Limb (tissue), 2 donors: ENCODE measurements at regions not wholly inside any gene's neighbourhood (a gene's known extent, or its start where the extent isn't known, plus 50 kb on each side); places are given as distances from the start of the nearest gene placed in this dataset.

Experiments used
- DNase-seq, 2 donors: peaks; one replicate each; pipeline ENCODE4 v3.0.0-alpha.2; 2016; ENCODE audit errors: extremely low spot score in 2 of 2

DNA sequence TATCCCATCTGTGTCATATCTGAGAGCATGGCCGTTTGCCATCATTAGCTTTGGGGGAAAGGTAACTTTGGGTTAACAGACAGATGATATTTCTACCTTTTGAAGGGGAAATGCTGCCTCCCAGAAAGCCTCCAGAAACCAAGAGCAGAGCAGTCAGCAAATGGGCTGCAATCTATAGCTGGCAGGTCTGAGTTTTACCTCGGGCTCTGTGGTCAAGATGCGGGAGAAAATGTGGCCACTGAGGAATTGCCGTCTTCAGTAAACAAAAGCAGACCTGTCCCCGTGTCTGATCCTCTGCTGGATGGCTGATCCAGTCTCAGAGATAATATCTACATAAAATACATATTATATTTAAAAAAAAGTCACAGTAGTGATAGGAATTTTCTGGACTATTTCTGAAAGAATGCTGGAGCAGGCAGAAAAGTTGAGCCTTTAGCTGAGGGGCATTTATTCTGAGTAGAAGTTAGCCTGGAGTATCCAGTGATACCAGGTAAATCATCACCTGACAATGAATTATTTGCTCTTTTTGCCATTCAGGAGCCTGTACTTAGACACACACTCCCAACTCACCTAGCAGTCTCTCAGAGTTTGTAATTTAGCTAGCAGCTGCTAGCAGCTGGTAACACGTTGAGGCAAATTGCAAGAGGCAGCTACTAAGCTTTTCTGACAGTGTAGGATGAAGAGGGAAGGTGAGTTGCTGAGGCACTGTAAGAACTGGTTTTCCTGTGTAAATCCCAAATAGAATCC lies 285.3 kb upstream of the RARB start:
- DNase-seq, result no peak

DNA sequence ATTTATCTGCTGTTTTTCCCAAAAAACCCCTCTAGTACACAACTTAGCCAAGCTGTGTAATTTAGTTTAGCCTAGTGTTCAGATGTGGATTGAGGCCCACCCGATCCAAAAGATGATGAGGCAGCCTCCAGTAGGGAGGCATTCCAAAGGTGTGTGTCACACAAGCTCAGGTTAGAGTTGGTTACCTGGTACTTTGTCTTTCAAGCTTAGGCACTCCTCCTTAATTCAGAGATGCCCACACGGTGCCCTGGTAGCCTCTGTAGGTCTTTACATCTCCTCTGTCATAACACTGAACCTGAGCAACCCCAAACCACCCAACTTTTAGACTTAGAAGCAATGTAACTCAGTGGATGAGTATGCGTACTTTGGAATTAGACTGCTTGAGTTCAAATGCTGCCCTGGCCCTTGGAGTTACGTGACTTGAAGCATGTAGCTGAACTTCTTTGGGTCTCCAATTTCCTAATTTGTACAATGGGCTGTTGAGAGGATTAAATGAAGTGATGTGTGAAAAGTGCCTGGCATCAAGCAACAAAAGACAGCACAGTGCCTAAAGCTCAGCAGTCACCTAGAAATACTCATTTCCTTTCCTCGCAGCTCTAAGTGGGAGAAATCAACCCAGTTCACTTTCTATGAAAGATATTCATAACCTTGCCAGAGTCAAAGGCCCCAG lies 284.6 kb upstream of the RARB start:
- no peak for DNase-seq

DNA sequence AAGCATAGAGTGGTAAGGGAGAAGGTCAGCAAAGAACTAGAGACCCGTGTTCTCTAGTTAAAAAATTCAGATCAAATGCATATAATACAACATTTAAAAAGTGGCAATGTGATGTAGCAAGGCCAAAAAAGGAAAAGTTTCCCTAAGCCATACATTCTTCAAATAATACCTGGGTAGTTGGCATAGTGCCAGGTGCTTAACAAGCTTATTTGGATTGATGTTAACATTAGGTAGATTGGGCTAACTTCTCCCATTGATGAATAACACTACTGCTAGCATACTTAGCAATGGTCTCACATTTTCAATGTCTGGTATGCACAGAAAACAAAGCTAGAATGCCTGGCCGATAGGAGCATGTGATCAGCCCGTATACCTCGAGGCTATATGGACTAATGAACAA lies 283.6 kb upstream of the RARB start:
- no peak for DNase-seq

DNA sequence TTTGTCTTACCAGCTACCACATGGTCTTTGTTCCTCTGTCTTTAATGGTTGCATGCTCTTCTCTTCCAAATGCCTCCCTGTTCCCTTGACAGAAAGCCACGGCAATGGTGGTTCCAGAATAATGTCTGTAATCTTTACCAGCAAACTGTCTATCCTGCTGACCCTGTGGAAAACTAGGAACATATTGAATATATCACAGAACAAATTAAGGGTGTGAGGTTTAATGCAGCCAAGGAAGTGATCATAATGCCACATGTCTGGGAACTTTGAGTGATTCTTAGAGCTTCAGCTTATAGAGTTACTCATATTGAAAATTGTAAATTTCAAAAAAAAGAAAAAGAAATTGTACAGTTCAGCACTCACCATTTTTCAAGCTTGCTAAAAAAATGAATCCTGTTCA lies 282.9 kb upstream of the RARB start:
- DNase-seq, result no peak

DNA sequence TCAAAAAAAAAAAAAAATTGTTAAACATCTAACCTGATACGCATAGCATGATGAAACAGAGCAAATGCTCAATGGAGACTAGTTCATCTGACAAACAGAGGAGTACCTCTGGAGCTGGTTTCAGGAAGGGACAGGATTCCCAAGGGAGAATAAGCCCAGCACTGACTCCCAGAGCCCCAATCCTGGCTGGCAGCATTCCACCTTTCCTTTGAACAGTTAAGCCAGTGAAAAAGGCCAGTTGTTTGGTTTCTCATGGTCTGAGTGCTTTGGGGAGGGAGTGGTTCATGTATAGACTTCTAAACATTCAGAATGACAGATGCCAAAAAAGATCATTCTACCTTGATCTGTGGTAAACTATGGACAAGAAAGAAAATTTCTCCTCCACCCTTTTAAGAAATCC lies 277.9 kb upstream of the RARB start:
- DNase-seq, result no peak

DNA sequence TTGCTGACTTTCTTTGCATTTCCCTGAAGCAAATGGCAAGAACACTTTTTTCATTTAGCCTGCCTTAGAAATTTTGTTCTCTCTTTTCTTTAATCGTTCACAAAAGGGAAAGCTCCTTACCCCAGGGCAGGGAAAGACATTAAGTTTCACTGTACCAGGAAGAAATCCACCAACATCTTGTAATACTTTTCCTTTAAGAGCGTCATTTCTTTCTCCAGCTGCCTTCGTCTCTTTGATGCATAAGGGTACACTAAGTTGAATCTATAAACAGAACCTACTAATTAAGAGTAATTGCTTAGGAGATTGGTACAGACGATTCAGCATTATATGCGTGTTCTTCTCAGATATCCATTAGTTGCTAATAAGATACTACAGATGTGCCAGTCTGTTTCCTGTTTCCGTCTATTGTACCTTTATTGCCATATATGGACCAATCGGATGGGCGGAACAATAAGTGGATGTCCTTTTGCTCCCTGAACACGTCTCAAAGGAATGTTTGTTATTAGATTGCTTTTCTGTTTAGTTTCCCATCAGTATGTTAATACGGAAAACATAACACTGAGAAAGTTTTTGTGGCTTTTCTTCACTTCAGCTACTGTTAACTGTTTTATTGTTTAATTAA lies 276.7 kb upstream of the RARB start:
- DNase-seq, result peak in 1 of 2 donors; percentile 52

DNA sequence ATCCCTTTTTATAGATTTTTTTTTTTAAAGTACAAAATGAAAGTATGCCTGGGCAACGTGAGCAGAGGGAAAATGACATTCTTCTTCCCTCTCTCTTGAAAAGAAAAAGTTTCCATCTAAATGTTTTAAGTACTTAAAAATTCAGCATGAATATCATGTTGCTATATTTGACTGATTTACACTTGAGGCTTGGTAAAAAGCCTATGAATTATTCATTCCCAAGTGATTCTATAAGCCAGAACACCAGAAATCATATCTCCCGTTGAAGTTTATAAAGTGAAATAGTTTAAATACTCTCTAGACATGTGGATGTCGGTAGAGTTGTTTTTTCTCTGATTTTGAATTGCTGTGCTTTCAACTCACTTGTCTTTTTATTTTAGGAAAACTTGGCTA lies 276.2 kb upstream of the RARB start:
- no peak for DNase-seq

DNA sequence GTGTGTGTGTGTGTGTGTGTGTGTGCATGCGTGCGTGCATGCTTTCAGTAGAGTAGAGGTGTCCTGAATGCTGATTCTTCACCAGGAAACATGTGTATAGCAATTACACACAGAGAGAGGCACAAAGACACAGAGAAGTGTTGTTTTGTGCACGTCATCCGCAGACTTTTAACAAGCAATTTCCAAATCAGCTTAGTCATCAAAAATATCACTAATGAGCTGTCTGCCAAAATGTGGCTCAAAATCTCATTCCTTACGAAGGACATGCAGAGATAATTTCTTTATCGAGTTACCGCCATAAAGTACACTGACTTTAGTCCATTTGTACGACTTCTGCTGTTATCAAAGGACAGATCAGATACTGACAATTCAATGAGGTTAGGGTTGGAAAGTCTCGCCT lies 274.9 kb upstream of the RARB start:
- DNase-seq, result no peak

DNA sequence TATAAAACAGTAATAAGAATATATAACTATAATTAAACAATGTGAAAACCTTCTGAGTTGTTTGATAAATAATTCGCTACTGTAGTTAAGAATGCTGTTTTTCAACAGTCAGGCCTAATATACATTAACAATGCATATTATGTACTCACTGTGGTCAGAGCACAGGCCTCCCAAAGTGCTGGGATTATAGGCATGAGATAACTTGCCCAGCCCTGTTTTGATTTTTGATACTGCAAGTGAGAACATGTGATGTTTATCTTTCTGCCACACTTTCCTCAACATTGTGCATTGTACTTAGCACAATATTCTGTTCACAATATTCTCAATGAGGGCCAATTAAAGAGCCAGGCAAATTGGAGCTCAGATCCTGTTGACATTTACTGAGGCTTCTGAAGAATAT lies 274.5 kb upstream of the RARB start:
- no peak for DNase-seq

DNA sequence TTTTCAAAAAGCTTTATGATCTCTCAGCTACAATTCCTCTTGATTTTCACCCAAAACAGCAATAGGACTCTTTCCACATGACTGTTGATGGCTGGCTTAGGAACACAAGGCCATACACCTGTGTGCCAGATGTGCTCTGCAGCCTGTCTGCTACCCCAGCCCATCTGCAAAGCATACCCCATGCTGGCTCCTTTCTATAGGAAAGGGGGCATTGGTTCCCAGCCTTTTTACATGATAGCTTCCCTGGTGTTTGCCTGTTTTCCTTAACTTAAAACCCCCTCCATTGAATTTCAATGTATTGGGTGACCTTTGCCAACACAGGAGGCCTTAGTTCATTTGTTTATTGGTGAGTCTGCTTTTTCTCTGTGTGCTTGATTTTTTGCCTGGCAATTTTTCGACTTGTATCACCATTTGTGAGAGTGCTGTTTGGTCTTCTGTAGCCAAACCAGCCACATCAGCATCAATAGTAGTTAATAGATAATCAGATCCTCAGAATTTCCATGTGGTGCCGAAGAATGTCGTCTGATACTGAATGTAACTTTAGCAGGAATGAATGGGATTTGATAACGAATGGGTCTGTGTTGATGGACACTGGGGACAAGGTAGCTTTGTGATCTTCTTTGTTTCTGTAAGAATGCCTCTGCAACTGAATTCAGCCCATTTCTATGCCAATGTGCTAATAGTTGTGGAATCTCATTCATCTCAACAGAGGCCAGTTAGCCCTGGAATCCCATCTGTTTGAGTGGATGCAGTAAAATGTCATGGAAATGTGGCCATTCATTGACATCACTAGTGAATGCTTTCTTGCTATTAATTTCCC lies 272.2 kb upstream of the RARB start:
- no peak for DNase-seq

DNA sequence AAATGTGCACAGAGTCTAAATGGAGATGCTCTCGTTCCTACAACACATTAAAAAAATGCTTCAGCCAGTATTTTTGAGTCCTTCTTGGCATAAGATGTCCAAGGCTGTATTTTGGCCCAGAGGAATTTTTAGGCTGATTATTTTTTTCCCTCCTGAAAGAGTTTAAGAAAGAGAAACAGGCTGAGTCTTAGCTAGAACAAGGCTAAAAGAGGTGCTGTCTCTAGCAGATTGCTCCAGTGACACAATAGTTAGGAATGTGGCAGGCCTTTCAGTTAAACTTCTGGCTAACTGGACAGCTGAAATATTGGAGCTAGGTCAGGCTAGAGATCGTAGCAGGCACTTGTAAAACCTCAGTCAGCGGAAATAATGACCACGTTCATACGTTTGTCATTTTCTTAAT lies 271.4 kb upstream of the RARB start:
- DNase-seq, result no peak

DNA sequence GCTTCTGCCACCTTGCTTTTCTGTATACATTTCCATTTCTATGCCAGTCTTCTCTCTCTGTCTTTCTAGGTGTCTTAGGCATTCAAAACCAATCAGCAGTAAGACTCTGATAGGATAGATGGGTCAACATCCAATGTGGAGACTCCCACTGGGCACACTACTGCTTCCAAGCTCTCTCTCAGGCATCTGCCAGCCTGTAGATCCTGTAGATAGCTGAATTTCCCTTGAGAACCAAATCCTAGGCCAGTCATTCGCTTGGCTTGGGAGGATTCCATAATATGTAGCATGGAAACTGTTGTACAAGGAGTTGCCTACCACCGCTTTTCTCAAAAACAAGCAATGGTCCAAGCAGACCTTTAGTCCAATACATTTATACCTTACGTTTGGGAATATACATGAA lies 262.8 kb upstream of the RARB start:
- no peak for DNase-seq

DNA sequence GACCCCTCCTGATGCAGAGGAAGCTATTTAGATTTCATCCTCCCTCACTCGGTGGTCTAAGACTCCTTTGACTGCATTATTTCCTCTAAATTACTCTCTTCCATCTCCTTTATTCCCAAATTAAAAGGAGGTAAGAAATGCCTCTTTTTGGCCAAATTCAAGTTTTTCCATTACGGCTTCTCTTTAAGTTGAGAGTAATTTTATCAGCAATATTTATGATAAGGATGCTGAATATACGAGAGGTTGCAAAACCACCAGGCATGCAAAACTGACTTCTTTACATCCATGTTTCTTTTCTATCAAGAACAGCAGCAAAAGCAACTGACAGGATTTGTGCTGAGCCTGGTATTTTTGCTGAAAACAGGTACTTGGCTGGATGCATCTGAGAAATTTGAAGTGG lies 262.0 kb upstream of the RARB start:
- no peak for DNase-seq

DNA sequence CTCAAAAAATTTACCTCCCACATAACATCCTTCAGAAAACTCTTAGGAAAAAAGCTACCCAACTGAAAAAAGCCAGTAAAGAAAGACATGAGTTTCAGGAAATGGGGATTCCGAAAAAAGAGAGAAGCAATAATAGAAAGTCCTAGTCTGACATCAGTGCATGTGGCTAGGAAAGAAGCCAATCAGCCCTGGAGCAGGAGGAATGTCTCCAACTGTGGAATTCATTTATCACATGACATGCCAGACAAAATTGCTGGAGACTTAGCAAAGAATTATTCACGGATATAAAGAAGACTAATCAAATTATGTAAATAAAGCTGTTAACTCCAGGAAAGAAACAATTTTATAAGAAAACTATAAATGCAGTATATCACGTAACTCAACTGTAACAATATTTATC lies 258.9 kb upstream of the RARB start:
- DNase-seq, result no peak

DNA sequence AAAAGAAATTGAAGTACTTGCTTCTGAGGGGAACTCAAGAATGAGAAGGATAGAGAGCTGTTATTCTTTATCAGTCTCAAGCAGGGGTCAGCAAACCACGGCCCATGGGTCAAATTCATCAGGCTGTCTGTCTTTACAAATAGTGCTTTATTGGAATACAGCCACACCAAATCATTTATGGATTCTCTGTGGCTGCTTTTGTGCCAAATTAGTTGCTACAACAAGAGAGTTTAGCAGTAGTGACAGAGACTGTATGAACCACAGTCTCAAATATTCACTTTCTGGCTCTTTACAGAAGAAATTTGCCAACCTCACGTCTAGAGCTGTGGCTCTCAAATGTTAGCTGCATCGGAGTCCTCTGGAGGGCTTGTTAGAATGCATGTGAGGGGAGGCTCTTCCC lies 258.0 kb upstream of the RARB start:
- no peak for DNase-seq

DNA sequence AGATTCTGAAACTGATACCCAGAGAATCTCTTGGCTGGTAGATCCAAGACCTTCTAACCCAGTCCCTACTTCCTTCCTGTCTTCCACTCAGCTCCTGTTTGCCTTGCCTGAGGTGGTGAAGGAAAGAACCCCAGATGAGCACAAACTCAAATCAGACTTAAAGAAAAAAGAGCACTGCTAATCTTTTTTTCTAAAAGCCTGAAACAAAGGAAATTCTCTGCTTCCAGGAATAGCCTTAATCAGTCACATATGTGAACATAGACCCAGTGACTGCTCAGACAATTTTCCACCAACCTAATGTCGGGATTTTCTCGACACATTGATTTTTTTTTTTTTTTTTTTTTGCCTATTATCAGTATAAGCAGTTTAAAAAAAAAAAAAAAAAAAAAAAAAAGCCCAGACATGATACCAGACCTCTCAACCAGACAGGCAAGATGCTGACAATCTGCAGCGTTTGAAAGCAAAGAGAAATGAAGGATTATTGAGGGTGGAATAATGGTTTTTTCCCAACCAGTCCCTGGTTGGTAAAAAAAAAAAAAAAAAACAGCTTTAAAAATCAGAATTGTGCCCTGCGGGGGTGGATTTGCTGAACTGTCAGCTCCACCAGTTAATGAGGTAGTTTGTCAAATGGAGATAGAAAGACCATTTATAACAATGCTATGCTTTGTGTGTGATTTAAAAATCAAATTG lies 256.8 kb upstream of the RARB start:
- DNase-seq, result no peak

DNA sequence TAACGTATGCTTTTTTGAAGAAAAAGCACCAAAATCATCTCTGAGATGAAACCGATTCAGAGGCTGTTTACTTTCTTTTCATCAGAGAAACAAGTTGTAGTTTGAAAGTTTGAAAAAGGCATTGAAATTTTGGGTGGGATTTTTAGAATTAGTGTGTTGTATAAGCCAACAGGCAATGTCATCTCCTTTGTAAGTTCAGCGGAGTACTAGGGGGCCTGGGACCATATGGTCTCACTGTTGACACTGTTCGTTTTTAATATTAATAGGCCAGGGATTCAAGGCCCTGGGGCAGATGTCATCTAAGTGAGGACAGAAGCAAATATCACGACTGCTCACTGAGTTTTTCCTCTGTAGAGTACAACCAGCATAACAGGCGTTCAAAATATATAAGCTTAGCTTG lies 256.2 kb upstream of the RARB start:
- DNase-seq, result no peak

DNA sequence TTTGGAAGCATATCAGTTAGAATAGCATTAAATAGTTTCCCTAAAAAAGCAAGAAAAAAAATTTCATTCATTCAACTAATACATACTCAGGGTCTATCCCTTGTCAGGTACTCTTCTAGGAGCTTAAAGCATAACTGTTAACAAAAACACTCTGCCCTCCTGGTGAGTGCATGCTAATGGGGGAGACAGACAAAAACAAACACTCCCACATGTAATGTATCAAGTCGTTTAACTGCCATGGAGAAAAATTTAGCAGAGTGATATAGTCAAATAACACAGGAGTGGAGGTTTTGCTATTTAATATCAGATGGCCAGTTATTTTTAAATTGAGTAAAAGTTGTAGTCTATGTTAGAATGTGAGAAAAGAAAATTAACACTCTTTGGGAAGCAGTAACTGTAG lies 254.5 kb upstream of the RARB start:
- no peak for DNase-seq

DNA sequence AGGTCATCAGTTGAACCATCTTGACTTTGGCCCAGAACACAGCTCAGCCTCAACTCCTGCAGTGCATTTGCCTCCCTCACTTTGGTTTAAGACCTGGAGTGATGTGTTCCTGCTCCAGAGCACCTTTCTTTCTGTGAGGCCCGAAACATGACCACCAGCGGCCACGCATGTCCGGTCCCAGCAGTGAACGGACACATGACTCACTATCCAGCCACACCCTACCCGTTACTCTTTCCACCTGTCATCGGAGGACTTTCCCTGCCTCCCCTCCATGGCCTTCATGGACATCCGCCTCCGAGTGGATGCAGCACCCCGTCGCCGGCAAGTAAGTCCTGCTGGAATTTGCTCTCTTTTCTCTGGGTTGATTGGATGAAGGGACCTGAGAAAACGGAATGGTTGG lies 253.8 kb upstream of the RARB start:
- no peak for DNase-seq

DNA sequence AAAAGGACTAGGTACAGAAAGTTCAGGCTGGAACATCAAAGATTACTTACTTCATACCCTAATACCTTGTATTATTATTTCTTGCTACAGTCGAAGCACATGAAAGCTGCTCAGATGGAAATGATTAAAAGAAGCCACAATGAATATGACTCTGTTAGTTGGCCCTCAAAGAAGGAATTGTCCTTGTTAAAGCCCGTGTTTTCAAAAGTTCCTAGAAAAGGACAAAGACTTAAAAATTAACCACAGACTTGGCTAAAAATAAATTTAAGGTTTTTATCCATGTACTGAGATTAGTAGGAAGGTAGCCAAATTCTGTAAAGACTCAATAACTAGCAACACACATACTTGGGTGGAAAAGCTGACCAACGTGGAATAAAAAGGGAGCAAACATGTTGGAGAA lies 251.0 kb upstream of the RARB start:
- DNase-seq, result no peak

DNA sequence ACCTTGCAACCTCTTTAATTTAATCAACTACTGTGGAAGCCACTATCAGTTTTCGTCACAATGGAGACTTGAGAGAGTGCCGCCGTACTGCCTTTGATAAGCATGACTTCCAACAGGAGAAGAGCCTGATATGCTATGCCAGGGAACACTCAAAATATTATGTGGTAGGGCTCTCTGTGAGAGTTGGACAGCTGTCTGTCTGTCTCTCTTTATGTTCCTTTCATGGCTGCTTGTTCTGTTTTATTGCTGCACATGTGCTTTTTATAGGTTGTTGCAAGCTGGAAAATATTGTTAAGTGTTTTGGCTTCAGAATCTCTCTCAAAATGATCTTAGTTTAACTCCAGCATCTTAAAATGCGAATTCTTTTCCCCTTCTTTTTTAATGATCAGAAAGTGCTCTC lies 249.4 kb upstream of the RARB start:
- no peak for DNase-seq

DNA sequence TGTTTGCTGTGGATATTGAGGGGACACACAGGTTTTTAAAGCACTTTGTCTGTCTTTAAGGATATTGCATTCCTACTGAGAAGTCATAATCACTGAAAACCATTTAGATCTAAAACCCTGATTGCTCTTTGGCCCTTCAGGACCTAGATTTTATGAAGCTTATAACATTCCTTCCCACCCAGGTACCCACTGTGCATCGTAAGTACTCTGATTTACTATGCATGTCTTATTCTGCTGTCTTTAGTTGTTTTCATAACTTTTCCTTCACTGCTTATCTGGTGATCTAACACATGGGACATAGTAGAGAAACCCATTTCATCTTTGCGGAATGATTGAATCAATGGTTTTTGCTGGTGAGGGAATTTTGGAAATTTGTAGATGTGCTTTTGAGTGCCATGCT lies 247.0 kb upstream of the RARB start:
- no peak for DNase-seq
